Ovary (tissue), 7 donors: ENCODE measurements at regions not wholly inside any gene's neighbourhood (a gene's known extent, or its start where the extent isn't known, plus 50 kb on each side); places are given as distances from the start of the nearest gene placed in this dataset.

Experiments
- DNase-seq, 5 donors: peaks; one replicate each; pipeline ENCODE4 v3.0.0-alpha.2; 2019 to 2020
- H3K27ac ChIP-seq, 2 donors: fragments of 200-600 bp; one replicate each; pipeline versions ENCODE4 v1.5.1 to v1.8.0; 2019 to 2022
- H3K27me3 ChIP-seq: fragments of 200-600 bp; one replicate; pipeline ENCODE4 v1.8.0; 2022
- H3K36me3 ChIP-seq: fragments of 200-600 bp; sonication (generic); one replicate; pipeline ENCODE4 v1.5.1; 2019
- H3K4me1 ChIP-seq: one replicate; pipeline ENCODE4 v1.8.1; 2013; ENCODE audit warnings: mild to moderate bottlenecking, moderate library complexity; ENCODE audit not compliant: insufficient read depth
- H3K4me3 ChIP-seq: fragments of 200-600 bp; sonication (generic); one replicate; pipeline ENCODE4 v1.5.1; 2017
- H3K9me3 ChIP-seq, 2 donors: fragments of 200-600 bp in 1 of 2; sonication (generic) in 1 of 2; one replicate each; pipeline versions ENCODE4 v1.5.1 to v1.8.1; 2013 to 2019; ENCODE audit warnings: mild to moderate bottlenecking in 1 of 2, moderate library complexity in 1 of 2
- EP300 ChIP-seq: sonication (generic); formaldehyde crosslinking; IDR thresholded peaks from one replicate; pipeline ENCODE4 v1.6.1; 2017; ENCODE audit warnings: antibody characterized with exemption
- POLR2A ChIP-seq: fragments of 450-650 bp; IDR thresholded peaks from one replicate; pipeline ENCODE4 v1.6.1; 2017; ENCODE audit warnings: antibody characterized with exemption, mild to moderate bottlenecking, moderate library complexity
- WGBS, 3 donors: extraction: QIAGEN DNeasy Blood & Tissue Kit in 1 of 3; methylation state at CpG; one replicate each; pipeline versions ENCODE4 v1.1.5 to v1.1.7; 2013 to 2017; 5-methylcytosine and 5-hydroxymethylcytosine counted together
- intact Hi-C, 4 donors: fragments of 100-400 bp; cut with DNase I; formaldehyde crosslinking; loops; one replicate each; pipeline versions ENCODE4 v1.11.0 to v1.15.1; 2022 to 2023
- TF ChIP-seq, protein P1 (sequence below), 3 donors: fragments of 450-650 bp in 2 of 3; fragments of 200-600 bp in 1 of 3; IDR thresholded peaks; one replicate each; pipeline versions ENCODE4 v1.5.1 to v1.8.0; 2016 to 2022; ENCODE audit warnings: antibody characterized with exemption in 3 of 3, mild to moderate bottlenecking in 1 of 3
- donor health status: DM: no; HTN: no; CAD: no; lungs with moderate emphysema.
- donor health status: DM: no; HTN: no; CAD: no.
- donor health status: Bipolar disorder and iron deficiency.
- donor health status: DM: no; HTN: no; CAD: no.
- donor health status: DM: yes; HTN: yes; CAD: no.

DNA sequence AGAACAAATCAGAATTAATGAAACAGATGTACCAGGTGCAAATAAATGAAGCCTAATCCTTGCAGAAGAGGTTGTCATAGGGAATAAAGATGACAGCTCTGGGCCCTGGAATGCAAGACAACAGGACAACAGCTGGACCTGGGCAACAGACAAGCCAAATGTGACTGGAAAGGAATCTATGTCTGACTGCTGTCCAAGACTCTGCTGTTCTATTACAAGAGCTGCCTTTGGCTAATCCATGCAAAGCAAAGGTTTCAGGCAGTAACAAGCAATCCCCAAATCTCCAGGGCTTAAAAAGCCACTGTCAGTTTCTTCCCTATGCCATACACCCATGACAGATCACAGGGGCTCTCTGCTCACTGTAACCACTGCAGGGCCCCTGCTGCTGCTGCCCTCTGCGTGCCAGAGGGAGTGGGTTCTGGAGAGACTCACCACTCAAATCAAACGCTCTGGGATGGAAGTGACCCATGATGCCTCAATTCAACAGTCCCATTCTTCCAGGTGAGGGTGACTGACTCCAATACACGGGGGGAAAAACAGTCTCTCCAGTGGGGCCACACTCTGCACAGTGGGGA is 218.9 kb upstream of the SFSWAP start:
- no peaks in the 10 kb centered on the region for H3K36me3 ChIP-seq
- intact Hi-C loops, result no loop called here
- WGBS, 3 donors, result 57 to 82% (median 77%) methylated on average over 3 of the region's 3 CpGs
- no peak for DNase-seq
- no peak overlapping the region for H3K27ac ChIP-seq
- peaks cover 2% of the 10 kb centered on the region for H3K4me1 ChIP-seq
- H3K4me3 ChIP-seq, result no peak overlapping the region
- H3K9me3 ChIP-seq, result no peaks in the 10 kb centered on the region
- TF ChIP-seq POLR2A (no peak), EP300 (no peak)
- TF ChIP-seq, protein P1, sequence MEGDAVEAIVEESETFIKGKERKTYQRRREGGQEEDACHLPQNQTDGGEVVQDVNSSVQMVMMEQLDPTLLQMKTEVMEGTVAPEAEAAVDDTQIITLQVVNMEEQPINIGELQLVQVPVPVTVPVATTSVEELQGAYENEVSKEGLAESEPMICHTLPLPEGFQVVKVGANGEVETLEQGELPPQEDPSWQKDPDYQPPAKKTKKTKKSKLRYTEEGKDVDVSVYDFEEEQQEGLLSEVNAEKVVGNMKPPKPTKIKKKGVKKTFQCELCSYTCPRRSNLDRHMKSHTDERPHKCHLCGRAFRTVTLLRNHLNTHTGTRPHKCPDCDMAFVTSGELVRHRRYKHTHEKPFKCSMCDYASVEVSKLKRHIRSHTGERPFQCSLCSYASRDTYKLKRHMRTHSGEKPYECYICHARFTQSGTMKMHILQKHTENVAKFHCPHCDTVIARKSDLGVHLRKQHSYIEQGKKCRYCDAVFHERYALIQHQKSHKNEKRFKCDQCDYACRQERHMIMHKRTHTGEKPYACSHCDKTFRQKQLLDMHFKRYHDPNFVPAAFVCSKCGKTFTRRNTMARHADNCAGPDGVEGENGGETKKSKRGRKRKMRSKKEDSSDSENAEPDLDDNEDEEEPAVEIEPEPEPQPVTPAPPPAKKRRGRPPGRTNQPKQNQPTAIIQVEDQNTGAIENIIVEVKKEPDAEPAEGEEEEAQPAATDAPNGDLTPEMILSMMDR (IDR thresholded peaks at IDR 0.05), result no peak
- no peaks in the 10 kb centered on the region for H3K27me3 ChIP-seq

DNA sequence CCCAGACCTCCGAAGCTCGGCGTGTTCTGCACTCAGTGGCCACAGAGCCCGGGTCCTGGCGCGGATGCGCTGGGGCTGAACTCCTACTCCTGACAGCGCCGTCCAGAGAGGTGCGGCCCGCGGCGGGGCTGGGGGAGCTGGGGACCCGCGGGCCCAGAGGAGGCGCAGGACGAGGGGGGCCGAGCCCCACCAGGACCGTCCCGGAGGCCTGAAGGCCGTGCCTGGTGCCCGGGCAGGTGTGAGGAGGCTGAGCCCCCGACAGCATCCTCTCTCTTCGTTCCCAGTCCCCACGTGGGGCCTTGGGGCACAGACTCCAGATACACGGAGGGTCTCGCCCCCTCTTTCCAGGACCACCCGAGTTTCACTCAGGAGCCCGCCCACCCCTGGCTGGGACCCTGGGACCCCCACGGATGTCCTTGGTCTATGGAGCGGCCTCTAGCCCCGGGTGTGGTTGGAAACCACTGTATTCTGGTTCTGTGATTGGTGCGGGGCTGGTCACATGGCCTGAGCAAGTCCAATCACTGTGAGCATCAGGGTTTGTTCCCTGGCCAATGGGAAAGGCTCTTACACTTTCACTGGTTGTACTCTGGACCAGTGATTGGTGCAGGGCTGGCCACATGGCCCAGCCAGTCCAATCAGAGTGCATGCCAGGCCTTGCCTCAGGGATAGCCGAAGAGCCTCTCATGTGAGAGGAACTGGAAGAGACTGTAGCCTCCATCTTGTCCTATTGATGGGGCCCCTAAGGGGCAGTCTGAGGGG is 217.6 kb upstream of the SFSWAP start:
- intact Hi-C loops, result no loop called here
- H3K9me3 ChIP-seq, result no peaks in the 10 kb centered on the region
- no peak for DNase-seq
- no peak overlapping the region for H3K4me3 ChIP-seq
- H3K4me1 ChIP-seq, result no peaks in the 10 kb centered on the region
- 78 to 84% (median 78%) methylated on average over 19 to 22 of the region's 34 CpGs for WGBS, 3 donors
- H3K27ac ChIP-seq, result no peak overlapping the region
- H3K36me3 ChIP-seq, result no peaks in the 10 kb centered on the region
- H3K27me3 ChIP-seq, result no peaks in the 10 kb centered on the region
- no peak for TF ChIP-seq EP300
- TF ChIP-seq, protein P1 (IDR thresholded peaks at IDR 0.05), result no peak
- no peak for TF ChIP-seq POLR2A

DNA sequence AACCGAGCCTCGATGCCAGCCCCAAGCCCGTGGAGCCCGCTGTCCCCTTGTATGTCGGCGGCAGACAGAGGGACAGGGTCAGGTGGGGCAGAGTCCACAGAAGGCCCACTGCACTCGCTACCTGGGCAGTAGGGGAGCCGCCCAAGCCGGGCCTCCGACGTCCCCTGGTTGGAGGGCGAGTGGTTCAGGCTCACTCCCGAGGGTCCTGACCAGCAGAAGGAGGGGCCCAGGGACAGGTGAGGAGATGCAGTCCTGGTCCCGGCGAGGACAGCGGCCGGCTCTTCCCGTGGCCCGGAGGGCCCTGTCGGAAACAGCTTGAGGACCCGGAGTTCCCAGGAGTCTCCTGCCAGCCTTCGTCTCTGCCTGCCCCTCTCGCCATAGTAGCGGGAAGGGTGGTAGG is 216.7 kb upstream of the SFSWAP start:
- no peak overlapping the region for H3K4me3 ChIP-seq
- no peaks in the 10 kb centered on the region for H3K4me1 ChIP-seq
- H3K9me3 ChIP-seq, result no peaks in the 10 kb centered on the region
- H3K27me3 ChIP-seq, result no peaks in the 10 kb centered on the region
- TF ChIP-seq, protein P1 (IDR thresholded peaks at IDR 0.05), result no peak
- TF ChIP-seq EP300 (no peak), POLR2A (no peak)
- H3K36me3 ChIP-seq, result no peaks in the 10 kb centered on the region
- DNase-seq, result no peak
- no peak overlapping the region for H3K27ac ChIP-seq
- 88 to 94% (median 93%) methylated on average over 24 of the region's 24 CpGs for WGBS, 3 donors
- intact Hi-C loops, result no loop called here

DNA sequence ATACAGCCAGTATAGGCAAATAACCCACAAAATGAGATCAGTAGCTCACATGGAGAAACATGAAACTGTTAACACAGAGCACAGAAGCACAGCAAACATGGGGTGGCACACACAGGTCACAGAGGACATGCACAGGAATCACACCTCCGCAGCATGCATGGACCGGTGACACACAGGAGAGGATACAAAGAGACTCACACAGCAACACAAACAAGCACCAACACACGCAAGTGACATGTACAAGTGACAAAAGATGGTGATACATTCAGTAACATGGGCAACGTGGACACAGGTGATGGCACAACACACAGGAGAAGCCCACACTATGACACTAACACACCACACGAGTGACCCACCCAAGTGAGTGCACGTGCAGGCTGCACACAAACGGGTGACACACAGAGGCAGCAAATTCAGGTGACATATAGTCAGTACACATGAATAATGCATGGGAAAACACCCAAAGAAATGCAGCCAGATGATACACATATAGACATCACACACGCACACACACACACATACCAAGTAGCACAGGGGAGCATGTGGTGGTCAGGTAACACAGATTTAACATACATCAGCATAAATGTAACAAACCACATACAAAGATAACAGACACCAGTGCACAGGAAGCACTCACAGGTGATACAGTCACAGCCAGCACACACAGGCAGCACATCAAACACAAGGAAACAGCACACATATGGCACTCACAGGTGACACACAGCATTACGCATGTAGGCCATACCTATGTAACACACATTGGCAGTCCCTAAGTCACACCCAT is 216.0 kb upstream of the SFSWAP start:
- DNase-seq, result no peak
- TF ChIP-seq POLR2A (no peak), EP300 (no peak)
- TF ChIP-seq, protein P1 (IDR thresholded peaks at IDR 0.05), result no peak
- H3K27me3 ChIP-seq, result no peaks in the 10 kb centered on the region
- H3K4me3 ChIP-seq, result no peak overlapping the region
- no peaks in the 10 kb centered on the region for H3K36me3 ChIP-seq
- H3K9me3 ChIP-seq, result no peaks in the 10 kb centered on the region
- H3K27ac ChIP-seq, result no peak overlapping the region
- 85 to 91% (median 87%) methylated on average over 9 of the region's 9 CpGs for WGBS, 3 donors
- intact Hi-C loops, result no loop called here
- H3K4me1 ChIP-seq, result no peaks in the 10 kb centered on the region
